DOHH2 (cell line): ENCODE measurements at regions not wholly inside any gene's neighbourhood (a gene's known extent, or its start where the extent isn't known, plus 50 kb on each side); places are given as distances from the start of the nearest gene placed in this dataset.

Experiments used
- H3F3A ChIP-seq: fragments of 200-600 bp; sonication (generic), shearing (Covaris generic); 2 replicates; pipeline ENCODE4 v1.6.0; 2016; ENCODE audit warnings: antibody characterized with exemption, mild to moderate bottlenecking; ENCODE audit not compliant: control insufficient read depth, insufficient read depth
- H3K27ac ChIP-seq: fragments of 200-600 bp; sonication (generic); 2 replicates; pipeline ENCODE4 v1.5.1; 2014; ENCODE audit warnings: low read depth, mild to moderate bottlenecking, low read length, moderate library complexity
- H3K27me3 ChIP-seq: fragments of 200-600 bp; sonication (generic); 2 replicates; pipeline ENCODE4 v1.6.1; 2014; ENCODE audit warnings: mild to moderate bottlenecking, low read length, mixed read lengths; ENCODE audit not compliant: control insufficient read depth
- H3K36me3 ChIP-seq: fragments of 200-600 bp; sonication (generic); 2 replicates; pipeline ENCODE4 v1.6.1; 2014; ENCODE audit warnings: mild to moderate bottlenecking, low read length, moderate library complexity, mixed read lengths; ENCODE audit not compliant: control insufficient read depth
- H3K4me1 ChIP-seq: fragments of 200-600 bp; sonication (generic); 2 replicates; pipeline ENCODE4 v1.6.1; 2014; ENCODE audit warnings: mild to moderate bottlenecking, low read length, mixed read lengths; ENCODE audit not compliant: control insufficient read depth
- H3K4me2 ChIP-seq: fragments of 200-600 bp; sonication (generic); 2 replicates; pipeline ENCODE4 v1.6.0; 2014; ENCODE audit warnings: mild to moderate bottlenecking, low read length, moderate library complexity
- H3K4me3 ChIP-seq: fragments of 200-600 bp; sonication (generic); 2 replicates; pipeline ENCODE4 v1.5.1; 2014; ENCODE audit warnings: mild to moderate bottlenecking, low read length, mixed read lengths
- H3K79me2 ChIP-seq: fragments of 200-600 bp; sonication (generic); 2 replicates; pipeline ENCODE4 v1.6.1; 2014; ENCODE audit warnings: mild to moderate bottlenecking, low read length, mixed read lengths; ENCODE audit not compliant: control insufficient read depth
- H3K9me2 ChIP-seq: fragments of 200-600 bp; sonication (generic); replicated peaks from 2 replicates; pipeline ENCODE4 v1.6.1; 2014; ENCODE audit warnings: mild to moderate bottlenecking, low read length, mixed read lengths; ENCODE audit not compliant: control insufficient read depth
- H3K9me3 ChIP-seq: fragments of 200-600 bp; sonication (generic); 2 replicates; pipeline ENCODE4 v1.6.1; 2014; ENCODE audit warnings: antibody characterized with exemption, low read length, mixed read lengths; ENCODE audit not compliant: control insufficient read depth, insufficient read depth
- H4K20me1 ChIP-seq: fragments of 200-600 bp; sonication (generic); 2 replicates; pipeline ENCODE4 v1.6.0; 2014; ENCODE audit warnings: low read depth, mild to moderate bottlenecking, antibody characterized with exemption, low read length, moderate library complexity; ENCODE audit not compliant: control insufficient read depth, insufficient read depth
- CTCF ChIP-seq: fragments of 200-600 bp; sonication (generic); IDR thresholded peaks from one replicate; pipeline ENCODE4 v1.5.1; 2014; ENCODE audit warnings: antibody characterized with exemption, mild to moderate bottlenecking, low read depth, low read length; ENCODE audit not compliant: poor library complexity, severe bottlenecking
- EZH2phosphoT487 ChIP-seq: fragments of 200-600 bp; sonication (generic); IDR thresholded peaks from 2 replicates; pipeline ENCODE4 v1.6.1; 2017; ENCODE audit warnings: borderline replicate concordance, mild to moderate bottlenecking, antibody characterized with exemption, low read length, moderate library complexity, mixed read lengths

- no peaks in the 10 kb centered on the region for H3K9me3 ChIP-seq
- no peak overlapping the region for H3K4me3 ChIP-seq
- no peaks in the 10 kb centered on the region for H3K36me3 ChIP-seq
- H3K9me2 ChIP-seq: no peaks in the 10 kb centered on the region
- H3K27me3 ChIP-seq: peaks cover 36% of the 10 kb centered on the region
- H3K4me1 ChIP-seq: peaks cover 11% of the 10 kb centered on the region
- H3K4me2 ChIP-seq: no peak overlapping the region
- H4K20me1 ChIP-seq: no peaks in the 10 kb centered on the region
- H3K79me2 ChIP-seq: no peaks in the 10 kb centered on the region
- TF ChIP-seq EZH2phosphoT487: no peak
- TF ChIP-seq CTCF: no peak
- H3F3A ChIP-seq: no peaks in the 10 kb centered on the region
- no peak overlapping the region for H3K27ac ChIP-seq
Measured at GRCh38 chr10:43963379-43963778, 314.7 kb upstream of the ZNF32 start.

- no peaks in the 10 kb centered on the region for H4K20me1 ChIP-seq
- H3K9me3 ChIP-seq: no peaks in the 10 kb centered on the region
- peaks cover 33% of the 10 kb centered on the region for H3K27me3 ChIP-seq
- H3K9me2 ChIP-seq: no peaks in the 10 kb centered on the region
- H3K79me2 ChIP-seq: no peaks in the 10 kb centered on the region
- no peak for TF ChIP-seq CTCF
- no peak for TF ChIP-seq EZH2phosphoT487
- no peaks in the 10 kb centered on the region for H3K36me3 ChIP-seq
- H3K4me1 ChIP-seq: peaks cover 11% of the 10 kb centered on the region
- H3K4me3 ChIP-seq: no peak overlapping the region
- no peak overlapping the region for H3K4me2 ChIP-seq
- H3F3A ChIP-seq: no peaks in the 10 kb centered on the region
- H3K27ac ChIP-seq: no peak overlapping the region
Measured at GRCh38 chr10:43962346-43963191, 313.9 kb upstream of the ZNF32 start.

GRCh38 chr10:43961523-43962345 lies 313.1 kb upstream of the ZNF32 start:
- Histone ChIP-seq H3K4me2 (no peak overlapping the region), H3K36me3 (no peaks in the 10 kb centered on the region), H3K4me1 (peaks cover 11% of the 10 kb centered on the region), H4K20me1 (no peaks in the 10 kb centered on the region), H3K4me3 (no peak overlapping the region), H3K9me2 (no peaks in the 10 kb centered on the region), H3K27ac (no peak overlapping the region), H3F3A (no peaks in the 10 kb centered on the region), H3K79me2 (no peaks in the 10 kb centered on the region), H3K27me3 (peaks cover 32% of the 10 kb centered on the region), H3K9me3 (no peaks in the 10 kb centered on the region)
- TF ChIP-seq EZH2phosphoT487 (no peak), CTCF (no peak)
